Fibroblast of lung (primary cell): ENCODE measurements at regions not wholly inside any gene's neighbourhood (a gene's known extent, or its start where the extent isn't known, plus 50 kb on each side); places are given as distances from the start of the nearest gene placed in this dataset.

ENCODE experiments used
- DNase-seq, 2 donors: peaks; one replicate each; pipeline versions ENCODE4 v3.0.0 to v3.0.0-alpha.2; 2010; ENCODE audit warnings: low read depth in 2 of 2
- H2AFZ ChIP-seq: 2 replicates; pipeline ENCODE4 v1.5.1; 2012; ENCODE audit warnings: low read length, control low read depth, inconsistent platforms
- H3K27ac ChIP-seq: 2 replicates; pipeline ENCODE4 v1.5.1; 2011; ENCODE audit warnings: low read length, control low read depth; ENCODE audit not compliant: insufficient read depth
- H3K27me3 ChIP-seq: 2 replicates; pipeline ENCODE4 v1.5.1; 2011; ENCODE audit warnings: mild to moderate bottlenecking, low read length; ENCODE audit not compliant: control insufficient read depth, insufficient read depth
- H3K36me3 ChIP-seq: 2 replicates; pipeline ENCODE4 v1.5.1; 2011; ENCODE audit warnings: low read length; ENCODE audit not compliant: control insufficient read depth, insufficient read depth
- H3K4me1 ChIP-seq: 2 replicates; pipeline ENCODE4 v1.5.1; 2011; ENCODE audit warnings: low read length; ENCODE audit not compliant: control insufficient read depth, insufficient read depth; ENCODE audit errors: extremely low read depth
- H3K4me2 ChIP-seq: 2 replicates; pipeline ENCODE4 v1.5.1; 2011; ENCODE audit warnings: low read length, control low read depth; ENCODE audit not compliant: insufficient read depth; ENCODE audit errors: extremely low read depth
- H3K4me3 ChIP-seq, 4 experiments: fragments of 200-600 bp in 1 of 4; sonication (generic) in 1 of 4; replicated peaks in 1 of 4; 2 replicates each; pipeline ENCODE4 v1.5.1; 2011 to 2016; ENCODE audit warnings: low read length in 4 of 4, low read depth in 3 of 4, mild to moderate bottlenecking in 3 of 4, control low read depth in 2 of 4, inconsistent platforms in 1 of 4, mixed read lengths in 1 of 4; ENCODE audit not compliant: insufficient read depth in 1 of 4; ENCODE audit errors: control extremely low read depth in 1 of 4
- H3K79me2 ChIP-seq: 2 replicates; pipeline ENCODE4 v1.5.1; 2012; ENCODE audit warnings: mild to moderate bottlenecking, low read length, inconsistent platforms; ENCODE audit not compliant: control insufficient read depth, insufficient read depth
- H3K9ac ChIP-seq: 2 replicates; pipeline ENCODE4 v1.5.1; 2011; ENCODE audit warnings: mild to moderate bottlenecking, low read length, control low read depth; ENCODE audit not compliant: insufficient read depth
- H3K9me3 ChIP-seq: 2 replicates; pipeline ENCODE4 v1.5.1; 2012; ENCODE audit warnings: low read depth, low read length; ENCODE audit not compliant: control insufficient read depth, insufficient read depth
- H4K20me1 ChIP-seq: 2 replicates; pipeline ENCODE4 v1.5.1; 2011; ENCODE audit warnings: low read length; ENCODE audit not compliant: control insufficient read depth, insufficient read depth; ENCODE audit errors: extremely low read depth
- CTCF ChIP-seq, 2 donors: IDR thresholded peaks in 1 of 2; conservative IDR thresholded peaks in 1 of 2; 1 replicate in 1 of 2; 2 replicates in 1 of 2; pipeline ENCODE4 v1.5.1; 2011 to 2012; ENCODE audit warnings: low read length in 2 of 2, control low read depth in 1 of 2, inconsistent platforms in 1 of 2, low read depth in 1 of 2, mild to moderate bottlenecking in 1 of 2
- EZH2 ChIP-seq: IDR thresholded peaks from 2 replicates; pipeline ENCODE4 v1.5.1; 2012; ENCODE audit warnings: low read length, control low read depth, mild to moderate bottlenecking; ENCODE audit errors: missing control alignments

- Histone ChIP-seq H3K9ac (no peak overlapping the region), H3K4me2 (no peak overlapping the region), H2AFZ (no peak overlapping the region), H3K4me3 (no peak overlapping the region), H3K36me3 (no peaks in the 10 kb centered on the region), H4K20me1 (no peaks in the 10 kb centered on the region), H3K9me3 (no peaks in the 10 kb centered on the region), H3K27me3 (no peaks in the 10 kb centered on the region), H3K4me1 (no peaks in the 10 kb centered on the region), H3K27ac (no peak overlapping the region), H3K79me2 (no peaks in the 10 kb centered on the region)
- no peak for DNase-seq
- TF ChIP-seq EZH2 = no peak
- no peak for TF ChIP-seq CTCF (conservative IDR thresholded peaks at IDR 0.05 in 1 of 2, IDR thresholded peaks at IDR 0.05 in 1 of 2; ENCODE audit: low read depth in 1 of 2, low read length in 2 of 2)
Measured at GRCh38 chr1:189790335-189790734, 687.3 kb downstream of the BRINP3 start.

- H3K79me2 ChIP-seq = no peaks in the 10 kb centered on the region
- H2AFZ ChIP-seq = no peak overlapping the region
- H3K4me1 ChIP-seq = no peaks in the 10 kb centered on the region
- no peak overlapping the region for H3K9ac ChIP-seq
- H4K20me1 ChIP-seq = no peaks in the 10 kb centered on the region
- no peak overlapping the region for H3K27ac ChIP-seq
- H3K4me2 ChIP-seq = no peak overlapping the region
- no peak for DNase-seq
- TF ChIP-seq CTCF (conservative IDR thresholded peaks at IDR 0.05 in 1 of 2, IDR thresholded peaks at IDR 0.05 in 1 of 2; ENCODE audit: low read depth in 1 of 2, low read length in 2 of 2) (no peak), EZH2 (no peak)
- H3K36me3 ChIP-seq = no peaks in the 10 kb centered on the region
- no peaks in the 10 kb centered on the region for H3K9me3 ChIP-seq
- H3K27me3 ChIP-seq = no peaks in the 10 kb centered on the region
- H3K4me3 ChIP-seq = no peak overlapping the region
Measured at GRCh38 chr1:189803364-189803763, 674.3 kb downstream of the BRINP3 start.

GRCh38 chr1:189804352-189804751, 673.3 kb downstream of the BRINP3 start:
- no peak for DNase-seq
- no peaks in the 10 kb centered on the region for H3K27me3 ChIP-seq
- TF ChIP-seq EZH2 = no peak
- no peak for TF ChIP-seq CTCF (conservative IDR thresholded peaks at IDR 0.05 in 1 of 2, IDR thresholded peaks at IDR 0.05 in 1 of 2; ENCODE audit: low read depth in 1 of 2, low read length in 2 of 2)
- no peak overlapping the region for H2AFZ ChIP-seq
- no peaks in the 10 kb centered on the region for H3K36me3 ChIP-seq
- H3K4me1 ChIP-seq = no peaks in the 10 kb centered on the region
- H3K27ac ChIP-seq = no peak overlapping the region
- no peaks in the 10 kb centered on the region for H4K20me1 ChIP-seq
- H3K79me2 ChIP-seq = no peaks in the 10 kb centered on the region
- no peak overlapping the region for H3K4me2 ChIP-seq
- no peaks in the 10 kb centered on the region for H3K9me3 ChIP-seq
- H3K4me3 ChIP-seq = no peak overlapping the region
- no peak overlapping the region for H3K9ac ChIP-seq
